Stimulated activated CD8-positive, alpha-beta memory T cell treated with anti-CD3 and anti-CD28 coated beads, Interleukin-2, amount 100 ng/mL, for 1 hour (primary cell): ENCODE measurements at regions not wholly inside any gene's neighbourhood (a gene's known extent, or its start where the extent isn't known, plus 50 kb on each side); places are given as distances from the start of the nearest gene placed in this dataset.
"Not testable (repeated sequence)": the region's sequence is repeated elsewhere in the genome, so short reads cannot be mapped to it uniquely, and the experiment has no call there.

Experiments
- DNase-seq, 2 donors: peaks; one replicate each; pipeline ENCODE4 v3.0.0-alpha.2; 2020; ENCODE audit warnings: low read depth in 2 of 2

DNA sequence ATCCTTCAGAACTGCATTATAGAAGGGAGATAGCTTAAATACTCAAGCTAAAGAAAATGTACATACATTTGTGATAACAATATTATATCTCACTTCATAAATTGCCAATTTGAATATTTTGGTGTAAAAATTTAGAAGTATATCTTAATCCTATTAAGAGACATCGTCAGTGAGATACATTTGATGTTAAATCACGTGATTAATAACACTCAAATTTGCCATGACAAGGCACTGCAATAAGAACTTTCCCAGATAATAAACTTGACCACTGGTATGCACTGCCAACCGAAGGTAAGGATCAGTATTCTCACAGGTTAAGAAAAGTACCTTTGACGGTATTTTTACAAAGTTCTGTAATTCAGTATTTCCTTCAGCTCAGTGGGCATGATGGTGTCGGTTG lies 764.7 kb upstream of the FRG1 start:
- no peak for DNase-seq

DNA sequence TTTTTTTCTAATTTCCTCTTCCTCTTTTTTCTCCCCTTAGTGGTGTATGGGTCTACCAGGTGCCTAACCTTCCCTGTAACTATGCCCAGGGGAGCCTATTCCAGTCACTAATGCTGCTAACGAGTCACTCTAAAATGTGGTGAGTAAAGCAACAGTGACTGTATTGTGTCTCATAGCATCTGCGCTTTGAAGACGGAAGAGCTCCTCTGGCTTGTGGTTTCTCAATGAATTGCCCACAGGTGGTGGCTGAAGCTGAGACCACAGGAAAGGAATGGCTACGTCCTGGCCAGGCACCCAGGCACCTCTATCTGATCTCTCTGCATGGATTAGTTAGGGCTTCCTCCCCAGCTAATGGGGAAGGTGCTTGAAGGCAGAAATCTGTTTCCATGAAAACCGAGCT lies 763.5 kb upstream of the FRG1 start:
- DNase-seq, result no peak

DNA sequence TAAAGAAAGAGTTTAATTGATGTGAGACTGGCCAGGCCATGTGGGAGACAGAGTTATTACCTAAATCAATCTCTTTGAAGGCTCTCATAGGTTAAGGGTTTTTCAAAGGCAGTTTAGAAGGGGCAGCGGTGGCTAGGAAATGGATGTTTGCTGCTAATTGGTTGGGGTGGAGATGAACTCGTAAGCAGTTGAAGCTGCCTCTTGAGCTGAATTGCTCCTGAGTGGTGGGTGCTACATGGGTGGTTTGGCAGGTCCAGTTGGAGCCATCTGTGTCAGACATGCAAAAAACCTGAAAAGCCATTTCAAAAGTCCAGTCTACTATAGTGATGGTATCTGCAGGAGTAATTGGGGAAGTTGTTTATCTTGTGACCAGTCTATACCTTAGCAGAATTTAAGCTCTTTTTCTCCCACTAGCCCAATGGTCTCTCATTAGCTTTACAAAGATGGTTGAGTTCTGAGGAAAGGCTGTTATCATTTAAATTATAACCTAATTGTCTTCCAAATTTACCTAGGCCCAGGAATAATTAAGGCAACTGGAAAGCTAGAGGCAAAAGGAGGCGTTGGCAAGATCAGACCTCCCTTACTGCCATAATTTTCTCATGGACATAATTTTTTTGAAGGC lies 762.4 kb upstream of the FRG1 start:
- DNase-seq, result no peak

DNA sequence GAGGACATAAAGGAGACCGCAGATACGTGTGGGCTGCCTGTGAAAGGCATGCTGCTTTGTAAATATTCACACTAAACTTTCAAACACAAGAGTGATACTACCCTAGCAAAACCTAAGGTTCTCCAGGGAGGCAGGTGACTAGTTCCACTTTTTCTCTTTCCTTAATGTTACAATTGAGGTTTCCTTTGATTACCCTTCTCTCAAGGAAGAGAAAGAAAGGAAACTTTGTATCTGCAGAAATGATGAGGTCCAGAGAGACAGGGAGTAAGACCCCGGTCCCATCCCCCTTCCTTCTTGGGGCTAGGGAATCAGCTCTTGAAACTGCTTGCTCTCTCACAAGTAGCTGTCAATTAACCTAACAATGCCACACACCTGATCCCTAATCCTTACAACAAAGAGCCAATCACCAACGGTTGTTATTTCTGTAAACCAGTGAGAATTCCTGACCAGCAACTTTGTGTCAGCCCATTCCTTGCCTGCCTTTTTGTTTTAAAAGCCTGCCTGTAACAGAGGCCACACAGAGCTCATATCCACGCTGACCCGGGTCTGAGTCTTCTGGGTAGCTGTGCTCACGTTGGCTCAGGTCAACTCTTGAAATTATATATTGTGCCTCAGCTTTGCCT lies 754.8 kb upstream of the FRG1 start:
- no peak for DNase-seq

DNA sequence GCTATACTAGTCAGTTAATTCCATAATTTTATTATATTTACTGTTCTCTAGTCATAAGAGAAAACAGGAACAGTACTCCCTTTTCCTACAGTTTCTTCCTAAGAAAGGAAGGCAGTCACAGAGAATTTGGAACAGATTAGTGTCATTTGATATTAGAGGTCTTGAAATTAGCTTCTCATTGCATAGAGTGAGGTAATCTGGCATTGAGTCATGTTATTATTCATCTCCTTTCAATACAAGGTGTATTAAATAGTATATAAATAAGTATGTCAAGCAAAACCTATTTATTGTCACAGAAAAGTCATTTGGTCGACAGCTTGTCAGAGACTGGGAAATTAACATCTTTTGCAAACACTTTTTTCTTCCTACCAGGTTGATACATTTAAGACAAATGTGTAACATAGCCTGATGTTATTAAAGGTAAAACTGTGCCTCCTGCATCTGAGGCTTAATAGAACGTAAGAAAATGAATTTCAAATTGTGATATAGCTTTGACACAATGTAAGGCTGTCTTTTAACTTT lies 753.1 kb upstream of the FRG1 start:
- DNase-seq, result no peak

DNA sequence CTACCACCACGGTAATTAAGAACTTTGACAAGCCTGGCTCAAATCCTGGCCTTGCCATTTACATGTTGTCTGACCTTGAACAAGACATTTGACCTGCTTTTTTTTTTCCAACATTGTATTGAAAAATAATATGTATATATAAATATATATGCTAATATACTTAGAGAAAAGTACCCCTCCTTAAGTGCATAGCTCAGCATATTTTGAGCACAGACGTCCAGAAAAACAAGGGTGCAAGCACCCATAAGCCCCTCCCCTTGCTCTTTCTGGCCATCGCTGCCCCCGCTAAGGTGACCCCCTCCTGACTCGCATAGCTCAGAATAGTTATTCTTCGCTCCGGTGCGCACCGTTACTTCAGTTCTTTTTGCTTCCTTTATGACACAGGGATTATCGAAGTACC lies 742.0 kb upstream of the FRG1 start:
- no peak for DNase-seq

DNA sequence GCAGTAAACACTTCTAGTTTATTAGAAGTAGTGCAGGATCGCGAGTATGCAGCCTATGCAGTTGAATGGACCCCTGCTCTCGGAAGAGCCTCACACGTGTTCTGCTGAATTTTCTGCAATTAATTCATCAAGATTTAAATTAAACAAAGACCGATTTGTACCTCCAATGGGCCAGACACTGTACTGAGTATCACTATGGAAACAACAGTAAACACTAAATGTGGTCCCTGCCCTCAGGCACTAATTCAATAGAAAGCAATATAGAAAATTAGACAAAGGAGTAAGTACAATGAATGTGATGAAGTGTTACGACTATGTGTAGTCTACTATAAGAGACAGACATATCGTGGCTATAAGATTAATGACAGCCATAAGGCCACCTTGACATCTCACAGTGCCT lies 740.3 kb upstream of the FRG1 start:
- no peak for DNase-seq

DNA sequence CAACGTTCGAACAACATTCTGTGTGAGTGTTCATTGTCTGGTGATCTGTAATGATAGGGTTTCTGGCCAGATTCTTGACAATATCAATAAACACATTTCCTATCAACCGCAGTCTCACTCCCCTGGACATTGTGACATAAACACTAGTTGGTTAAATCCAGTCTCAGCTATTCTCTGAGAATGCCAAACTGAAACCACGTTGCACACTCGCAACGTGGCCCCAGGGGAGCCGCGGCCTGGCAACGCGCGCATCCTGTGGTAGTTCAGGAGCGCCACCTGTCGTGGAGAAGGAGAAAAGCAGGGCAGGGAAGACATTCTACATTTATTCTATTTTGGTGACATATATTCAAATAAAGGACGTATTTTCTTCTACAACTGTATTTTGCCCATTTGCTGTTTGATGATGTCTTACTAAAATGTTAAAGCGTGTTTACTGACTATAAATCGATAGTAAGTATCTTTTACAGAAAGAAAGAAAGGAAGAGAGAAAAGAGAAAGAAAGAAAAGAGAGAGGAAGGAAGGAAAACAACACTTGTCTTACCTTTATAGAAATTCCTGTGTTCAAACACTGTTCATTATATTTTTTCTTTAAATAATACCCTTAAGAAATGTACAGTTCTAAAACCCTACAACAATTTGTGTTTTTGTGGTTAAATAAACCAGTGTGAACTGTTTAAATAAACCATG lies 738.3 kb upstream of the FRG1 start:
- DNase-seq, result no peak

DNA sequence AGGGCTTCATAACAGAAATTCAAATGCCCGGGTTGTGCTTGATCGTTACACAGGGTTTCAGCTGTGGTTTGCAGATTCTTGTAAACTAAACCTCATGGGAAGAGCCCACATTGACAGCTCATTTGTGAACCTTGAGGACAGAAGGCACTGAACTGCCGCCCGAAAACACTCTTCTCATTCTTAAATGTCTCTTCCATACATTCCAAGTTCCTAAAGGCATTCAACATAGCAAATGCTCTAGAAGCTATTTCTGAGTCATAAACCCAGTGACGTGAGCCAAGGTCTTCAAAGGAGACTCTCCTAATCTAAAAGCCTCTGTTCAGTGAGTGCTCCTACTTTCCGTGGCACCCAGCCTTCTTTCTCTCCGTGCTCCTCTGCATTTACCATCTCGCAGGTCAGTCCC lies 737.8 kb upstream of the FRG1 start:
- DNase-seq, result no peak

DNA sequence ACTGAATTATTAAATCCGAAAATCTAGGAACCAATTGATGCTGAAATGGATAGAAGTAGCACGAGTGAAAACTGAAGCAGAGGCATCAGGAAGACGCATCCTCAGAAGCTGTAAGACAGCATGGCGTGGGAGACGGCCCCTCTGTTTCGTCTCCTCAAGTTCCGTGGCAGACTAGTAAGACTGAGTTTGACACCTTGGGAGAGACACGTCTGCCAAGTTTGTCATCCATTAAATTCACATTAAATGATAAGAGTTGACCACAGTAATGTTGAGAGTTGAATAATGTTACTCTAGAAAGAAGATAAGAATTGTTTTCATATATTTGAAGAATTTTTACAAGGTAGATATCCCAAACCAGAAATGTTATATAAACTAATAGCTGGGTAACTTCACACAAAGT lies 736.1 kb upstream of the FRG1 start:
- no peak for DNase-seq

DNA sequence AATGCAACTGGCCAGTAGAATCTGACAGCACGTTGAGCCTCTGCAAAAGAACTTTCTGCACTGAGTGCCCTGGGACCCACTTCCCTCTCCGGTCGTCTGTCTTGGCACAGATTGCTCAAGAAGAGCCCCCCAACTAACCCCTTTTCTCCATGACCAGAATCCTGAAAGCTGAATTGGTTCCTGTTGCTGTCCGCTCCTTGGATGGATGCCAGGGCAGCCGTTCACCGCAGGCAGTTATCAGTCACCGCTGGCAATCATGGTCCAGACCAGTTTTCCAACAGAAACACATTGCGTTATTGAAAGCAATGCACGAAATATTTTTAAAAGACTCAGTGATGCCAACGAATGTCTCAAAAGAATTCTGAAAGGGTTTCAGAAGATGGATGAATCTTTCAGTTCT lies 733.7 kb upstream of the FRG1 start:
- no peak for DNase-seq

DNA sequence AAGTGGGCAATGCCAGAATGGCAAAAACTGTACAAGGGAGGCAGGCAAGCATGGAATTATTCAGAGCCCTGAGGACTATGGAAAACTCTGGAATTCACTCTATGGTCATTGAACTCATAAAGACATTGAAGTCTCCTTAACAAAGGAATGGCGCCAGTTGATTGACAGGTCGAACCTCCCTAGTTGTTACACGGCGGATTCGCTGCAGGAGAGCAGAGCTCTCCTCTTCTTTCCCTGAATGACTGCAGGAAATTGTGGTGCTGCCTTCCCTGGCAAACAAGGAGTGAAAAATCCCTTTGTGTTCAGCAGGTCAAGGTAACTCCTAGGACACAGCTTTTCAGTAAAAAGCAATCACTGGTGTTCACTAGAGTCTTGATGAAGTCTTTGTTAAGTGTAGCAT lies 732.8 kb upstream of the FRG1 start:
- no peak for DNase-seq

DNA sequence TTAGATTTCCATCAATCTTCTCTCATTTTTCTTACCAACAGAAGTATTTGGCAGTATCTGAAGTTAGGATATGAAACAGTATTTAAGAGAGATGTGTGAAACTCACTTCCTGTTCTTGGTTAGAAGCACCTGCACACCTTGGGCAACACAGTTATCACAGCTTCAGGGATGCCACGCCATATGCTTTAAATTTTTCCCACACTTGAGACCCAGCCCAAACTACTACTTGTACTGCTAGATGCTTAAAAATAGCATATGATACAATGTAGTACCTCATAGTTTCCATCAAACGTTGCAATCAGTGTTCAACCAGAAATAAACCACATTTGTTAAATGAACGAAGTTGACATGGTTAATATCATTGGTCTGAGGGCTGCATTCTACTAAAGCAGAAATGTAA lies 725.1 kb upstream of the FRG1 start:
- no peak for DNase-seq

DNA sequence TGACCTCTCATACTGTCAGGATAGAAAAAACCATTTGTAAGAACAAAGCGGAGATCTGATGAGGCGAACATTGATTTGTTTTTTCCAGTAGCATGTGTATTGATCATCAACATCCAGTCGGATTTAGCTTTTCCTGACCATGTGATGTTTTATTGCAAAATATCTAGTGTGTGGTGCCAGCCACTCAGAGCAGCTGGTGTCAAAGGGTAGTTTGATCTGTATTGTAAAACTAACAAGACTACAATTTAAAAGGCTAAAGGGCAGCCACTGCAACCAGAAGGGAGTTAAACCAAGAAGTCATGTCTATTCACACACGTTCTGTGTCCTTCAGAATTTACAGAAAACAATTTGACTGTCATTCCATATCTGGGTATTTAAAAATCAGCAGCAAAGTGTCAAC lies 719.0 kb upstream of the FRG1 start:
- DNase-seq, result no peak

DNA sequence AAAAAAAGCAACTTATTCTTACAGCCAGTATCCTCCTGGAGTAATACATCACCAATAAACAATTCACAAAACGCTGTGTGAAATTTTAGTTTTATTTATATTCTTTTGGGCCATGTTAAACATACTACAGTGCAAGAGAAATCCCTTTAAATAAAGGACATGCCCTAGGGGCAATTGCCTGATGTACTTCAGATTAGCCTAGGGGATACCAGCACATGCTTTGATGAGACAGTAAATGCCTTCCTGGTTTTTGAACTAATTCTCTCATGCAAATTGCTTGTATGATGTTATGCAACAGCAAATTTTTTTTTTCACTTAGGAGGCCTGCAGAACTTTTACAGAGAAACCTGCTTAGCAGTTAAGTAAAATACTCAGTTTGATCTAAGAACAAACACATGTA lies 711.9 kb upstream of the FRG1 start:
- DNase-seq, result no peak

DNA sequence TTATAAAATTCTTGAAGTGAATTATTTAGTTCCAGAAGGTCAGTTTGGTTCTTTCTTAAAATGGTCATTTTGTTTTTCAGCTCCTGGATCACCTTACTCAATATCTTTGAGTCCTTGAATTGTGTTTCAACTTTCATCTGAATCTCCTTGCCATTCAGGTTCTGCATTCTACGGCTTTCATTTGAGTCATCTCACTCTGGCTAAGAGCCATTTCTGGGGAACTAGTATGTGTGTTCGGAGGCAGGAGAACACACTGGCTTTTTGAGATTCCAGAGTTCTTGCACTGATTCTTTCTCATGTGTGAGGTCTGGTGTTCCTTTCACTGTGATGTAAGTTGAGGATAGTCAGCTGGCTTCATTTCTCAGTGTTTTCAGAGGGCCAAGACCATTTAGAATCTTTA lies 708.4 kb upstream of the FRG1 start:
- DNase-seq, result no peak

DNA sequence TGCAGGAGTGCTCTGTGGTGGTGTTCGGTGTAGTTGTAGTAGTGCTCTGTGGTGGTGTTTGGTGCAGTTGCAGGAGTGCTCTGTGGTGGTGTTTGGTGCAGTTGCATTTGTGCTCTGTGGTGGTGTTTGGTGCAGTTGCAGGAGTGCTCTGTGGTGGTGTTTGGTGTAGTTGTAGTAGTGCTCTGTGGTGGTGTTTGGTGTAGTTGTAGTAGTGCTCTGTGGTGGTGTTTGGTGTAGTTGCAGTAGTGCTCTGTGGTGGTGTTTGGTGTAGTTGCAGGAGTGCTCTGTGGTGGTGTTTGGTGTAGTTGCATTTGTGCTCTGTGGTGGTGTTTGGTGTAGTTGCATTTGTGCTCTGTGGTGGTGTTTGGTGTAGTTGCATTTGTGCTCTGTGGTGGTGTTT lies 706.9 kb upstream of the FRG1 start:
- DNase-seq, result not testable (repeated sequence)

DNA sequence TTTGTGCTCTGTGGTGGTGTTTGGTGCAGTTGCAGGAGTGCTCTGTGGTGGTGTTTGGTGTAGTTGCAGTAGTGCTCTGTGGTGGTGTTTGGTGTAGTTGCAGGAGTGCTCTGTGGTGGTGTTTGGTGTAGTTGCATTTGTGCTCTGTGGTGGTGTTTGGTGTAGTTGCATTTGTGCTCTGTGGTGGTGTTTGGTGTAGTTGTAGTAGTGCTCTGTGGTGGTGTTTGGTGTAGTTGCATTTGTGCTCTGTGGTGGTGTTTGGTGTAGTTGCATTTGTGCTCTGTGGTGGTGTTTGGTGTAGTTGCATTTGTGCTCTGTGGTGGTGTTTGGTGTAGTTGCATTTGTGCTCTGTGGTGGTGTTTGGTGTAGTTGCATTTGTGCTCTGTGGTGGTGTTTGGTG lies 705.7 kb upstream of the FRG1 start:
- DNase-seq, result not testable (repeated sequence)

DNA sequence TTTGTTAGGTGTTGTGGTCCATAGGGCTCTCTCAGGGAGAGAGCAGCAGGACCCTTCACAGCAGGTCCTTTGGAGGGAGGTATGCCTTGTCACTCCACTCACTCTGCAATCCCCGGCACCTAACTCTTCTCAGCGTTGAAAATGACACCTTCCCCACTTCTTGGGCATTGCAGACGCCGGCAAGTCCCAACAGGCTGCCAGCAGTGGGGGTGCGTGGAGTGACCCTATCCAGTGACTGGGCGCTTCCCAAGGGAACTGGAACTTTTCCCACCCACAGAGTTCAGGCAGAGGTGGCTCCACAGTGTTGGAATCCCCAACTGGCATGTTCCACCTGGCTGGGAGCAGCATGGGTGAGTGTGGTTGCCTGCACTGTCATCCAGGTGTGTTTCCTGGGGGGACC lies 705.1 kb upstream of the FRG1 start:
- DNase-seq, result no peak

DNA sequence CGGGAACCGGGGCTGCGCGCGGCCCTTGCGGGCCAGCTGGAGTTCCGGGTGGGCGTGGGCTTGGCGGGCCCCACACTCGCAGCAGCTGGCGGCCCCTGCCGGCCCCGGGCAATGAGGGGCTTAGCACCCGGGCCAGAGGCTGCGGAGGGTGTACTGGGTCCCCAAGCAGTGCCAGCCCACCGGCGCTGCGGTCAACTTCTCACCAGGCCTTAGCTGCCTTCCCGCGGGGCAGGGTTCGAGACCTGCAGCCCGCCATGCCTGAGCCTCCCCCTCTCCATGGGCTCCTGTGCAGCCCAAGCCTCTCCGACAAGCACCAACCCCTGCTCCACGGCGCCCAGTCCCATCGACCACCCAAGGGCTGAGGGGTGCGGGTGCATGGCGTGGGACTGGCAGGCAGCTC lies 704.4 kb upstream of the FRG1 start:
- not testable (repeated sequence) for DNase-seq

DNA sequence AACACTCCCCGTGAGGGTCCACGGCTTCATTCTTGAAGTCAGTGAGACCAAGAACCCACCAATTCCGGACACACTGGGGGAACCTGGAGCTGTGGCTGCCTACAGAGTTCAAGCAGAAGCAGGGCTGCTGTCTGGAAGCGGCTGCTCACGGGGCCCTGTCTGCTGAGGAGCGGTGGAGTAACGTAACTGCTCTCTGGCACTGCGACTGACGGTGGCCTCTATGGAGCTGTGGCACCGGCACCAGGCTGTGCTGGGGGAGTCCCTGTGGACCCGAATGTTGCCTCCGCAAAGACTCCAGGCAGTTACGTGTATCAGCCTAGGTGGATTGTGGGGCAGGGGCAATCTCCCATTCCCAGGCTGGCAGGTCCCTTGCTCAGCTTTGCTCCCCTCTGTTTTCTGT lies 703.3 kb upstream of the FRG1 start:
- no peak for DNase-seq

DNA sequence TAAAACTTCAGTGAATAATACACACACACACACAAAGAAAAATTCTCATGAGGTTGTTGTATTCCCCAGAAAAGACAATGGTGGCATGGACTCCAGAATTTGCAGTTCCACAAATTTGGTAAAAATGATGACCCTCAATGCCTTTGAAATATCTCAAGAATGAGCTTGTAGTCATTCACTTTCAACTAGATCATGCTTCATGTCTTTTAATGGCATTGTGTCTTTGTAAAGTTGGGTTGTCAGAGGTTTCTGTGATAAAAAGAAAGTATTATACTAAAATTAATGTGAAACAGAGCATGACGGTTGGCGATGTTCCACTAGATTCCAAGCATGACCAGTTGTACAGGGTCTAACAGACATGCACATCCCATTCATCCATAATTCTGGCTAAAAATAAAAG lies 685.0 kb upstream of the FRG1 start:
- DNase-seq, result no peak

DNA sequence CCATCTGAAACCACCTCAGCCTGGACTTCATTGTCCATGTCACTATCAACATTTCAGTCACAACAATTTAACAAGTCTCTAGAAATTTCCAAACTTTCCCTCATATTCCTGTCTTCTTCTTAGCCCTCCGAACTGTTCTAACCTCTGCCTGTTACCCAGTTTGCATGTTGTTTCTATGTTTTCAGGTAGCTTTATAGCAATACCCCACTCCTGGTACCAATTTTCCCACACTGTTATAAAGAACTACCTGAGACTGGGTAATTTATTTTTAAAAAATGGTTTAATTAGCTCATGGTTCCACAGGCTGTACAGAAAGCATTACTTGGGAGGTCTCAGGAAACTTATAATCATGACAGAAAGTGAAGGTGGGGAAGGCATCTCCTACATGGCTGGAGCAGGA lies 679.2 kb upstream of the FRG1 start:
- no peak for DNase-seq
